ENCODE measurements at regions not wholly inside any gene's neighbourhood (a gene's known extent, or its start where the extent isn't known, plus 50 kb on each side); places are given as distances from the start of the nearest gene placed in this dataset.

DNA sequence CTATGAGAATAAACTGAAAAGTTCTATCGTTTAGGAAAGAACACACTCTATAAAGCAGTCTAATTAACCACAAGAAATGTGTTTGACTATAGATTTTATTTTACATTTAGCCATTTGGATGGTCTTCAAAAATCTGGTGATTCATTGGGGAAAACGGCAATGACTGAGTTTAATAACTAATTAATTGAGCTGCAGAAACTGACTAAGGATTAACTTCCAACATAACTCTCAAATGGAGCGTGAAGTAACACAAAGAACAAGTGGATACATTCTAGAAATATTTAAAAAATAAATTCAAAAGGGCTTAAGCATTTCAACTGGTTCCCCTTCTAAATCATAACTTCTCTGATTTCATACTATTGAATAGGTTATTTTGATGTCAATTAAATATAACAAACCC lies 1582.4 kb downstream of the PCDH18 start:
- TF ChIP-seq, protein P1, sequence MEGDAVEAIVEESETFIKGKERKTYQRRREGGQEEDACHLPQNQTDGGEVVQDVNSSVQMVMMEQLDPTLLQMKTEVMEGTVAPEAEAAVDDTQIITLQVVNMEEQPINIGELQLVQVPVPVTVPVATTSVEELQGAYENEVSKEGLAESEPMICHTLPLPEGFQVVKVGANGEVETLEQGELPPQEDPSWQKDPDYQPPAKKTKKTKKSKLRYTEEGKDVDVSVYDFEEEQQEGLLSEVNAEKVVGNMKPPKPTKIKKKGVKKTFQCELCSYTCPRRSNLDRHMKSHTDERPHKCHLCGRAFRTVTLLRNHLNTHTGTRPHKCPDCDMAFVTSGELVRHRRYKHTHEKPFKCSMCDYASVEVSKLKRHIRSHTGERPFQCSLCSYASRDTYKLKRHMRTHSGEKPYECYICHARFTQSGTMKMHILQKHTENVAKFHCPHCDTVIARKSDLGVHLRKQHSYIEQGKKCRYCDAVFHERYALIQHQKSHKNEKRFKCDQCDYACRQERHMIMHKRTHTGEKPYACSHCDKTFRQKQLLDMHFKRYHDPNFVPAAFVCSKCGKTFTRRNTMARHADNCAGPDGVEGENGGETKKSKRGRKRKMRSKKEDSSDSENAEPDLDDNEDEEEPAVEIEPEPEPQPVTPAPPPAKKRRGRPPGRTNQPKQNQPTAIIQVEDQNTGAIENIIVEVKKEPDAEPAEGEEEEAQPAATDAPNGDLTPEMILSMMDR (IDR thresholded peaks at IDR 0.05), result no peak

DNA sequence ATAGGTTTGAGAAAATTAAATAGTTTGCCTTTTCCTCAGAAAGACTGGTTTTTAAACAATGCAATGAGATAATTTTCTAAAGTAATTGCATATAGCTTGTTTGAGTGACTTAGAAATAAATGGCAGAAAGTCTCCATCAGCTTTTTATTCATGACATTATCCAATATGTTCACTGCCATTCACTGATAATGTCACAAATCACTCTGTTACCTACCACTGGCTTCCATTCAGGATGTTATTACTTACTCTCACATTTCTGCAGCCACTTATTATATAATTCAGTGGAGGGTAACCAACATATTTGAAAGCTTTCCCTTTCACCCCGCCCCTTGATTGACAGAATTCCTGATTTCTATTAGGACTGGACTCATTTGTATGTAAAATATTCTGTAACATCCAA lies 1583.5 kb downstream of the PCDH18 start:
- TF ChIP-seq, protein P1 (IDR thresholded peaks at IDR 0.05), result no peak

DNA sequence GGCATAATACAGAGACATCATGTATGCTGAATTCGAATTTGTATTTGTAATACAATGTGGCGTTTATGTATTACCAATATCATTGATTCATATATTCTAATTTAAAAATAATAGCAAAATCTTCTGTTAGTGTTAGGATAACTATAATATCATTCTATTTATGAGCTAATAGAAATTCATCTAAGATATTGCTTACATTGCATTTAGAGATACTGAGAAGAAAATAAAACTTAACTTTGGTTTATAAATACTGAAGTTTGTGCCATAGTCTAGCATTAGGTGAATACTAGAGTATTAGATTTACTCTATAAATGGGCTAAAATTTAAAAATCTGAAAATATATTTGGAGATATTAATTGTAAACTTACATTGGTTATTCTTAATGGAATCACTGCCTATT lies 1590.6 kb downstream of the PCDH18 start:
- TF ChIP-seq, protein P1 (IDR thresholded peaks at IDR 0.05), result no peak

DNA sequence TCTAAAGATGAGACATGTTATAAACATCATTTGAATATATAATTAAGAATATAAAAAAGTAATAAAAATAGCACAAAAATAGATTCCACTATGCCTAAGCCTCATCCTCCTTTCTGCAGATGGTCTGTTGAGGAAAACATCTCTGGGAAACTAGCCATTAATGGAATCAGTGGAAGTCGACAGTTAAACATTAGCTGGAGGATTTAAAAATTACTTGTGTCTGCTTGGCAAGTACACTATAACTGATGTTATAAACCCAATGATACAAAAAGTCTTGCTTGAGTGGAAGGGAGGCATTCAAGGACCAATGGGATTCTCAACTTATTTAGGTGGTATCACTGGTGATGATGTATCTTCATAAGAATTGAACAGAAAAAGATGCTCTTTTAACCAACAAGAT lies 1598.3 kb downstream of the PCDH18 start:
- TF ChIP-seq, protein P1 (IDR thresholded peaks at IDR 0.05), result no peak

DNA sequence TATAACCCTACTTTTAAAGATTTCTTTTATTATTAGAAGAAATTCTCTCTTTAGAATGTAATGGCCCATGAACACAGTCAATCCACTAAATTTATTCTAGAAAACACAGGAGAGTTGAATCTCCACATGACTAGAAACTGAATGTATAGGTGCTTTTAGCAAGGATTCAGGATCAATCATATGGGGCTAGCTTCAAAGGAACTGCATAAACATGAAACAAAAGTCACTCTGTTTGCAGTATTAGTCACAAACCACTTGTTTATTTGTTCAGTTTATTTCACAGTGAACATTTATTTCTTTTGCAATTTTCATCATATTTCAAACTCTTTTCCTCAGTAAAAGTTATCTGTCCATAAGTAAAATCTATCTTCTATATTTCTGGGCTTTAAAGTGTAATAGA lies 1604.6 kb downstream of the PCDH18 start:
- TF ChIP-seq, protein P1 (IDR thresholded peaks at IDR 0.05), result no peak

DNA sequence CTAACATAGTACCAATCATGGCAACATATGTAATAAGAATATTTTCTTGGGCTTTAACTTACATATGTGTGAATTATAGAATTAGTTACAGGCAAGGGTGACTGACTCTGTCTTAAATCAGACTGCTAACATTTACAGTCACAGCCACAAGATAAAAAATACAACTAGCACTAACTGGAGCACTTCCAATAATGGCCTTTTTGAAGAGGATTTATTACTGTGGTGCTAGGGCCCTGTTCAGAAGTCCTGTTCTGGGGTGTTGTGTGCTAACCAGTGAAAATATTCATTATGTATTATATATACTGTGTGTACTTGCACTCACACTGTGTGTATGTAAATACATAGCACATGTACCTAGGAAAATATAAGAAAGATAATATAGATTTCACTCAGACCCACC lies 1611.2 kb downstream of the PCDH18 start:
- TF ChIP-seq, protein P1 (IDR thresholded peaks at IDR 0.05), result no peak

DNA sequence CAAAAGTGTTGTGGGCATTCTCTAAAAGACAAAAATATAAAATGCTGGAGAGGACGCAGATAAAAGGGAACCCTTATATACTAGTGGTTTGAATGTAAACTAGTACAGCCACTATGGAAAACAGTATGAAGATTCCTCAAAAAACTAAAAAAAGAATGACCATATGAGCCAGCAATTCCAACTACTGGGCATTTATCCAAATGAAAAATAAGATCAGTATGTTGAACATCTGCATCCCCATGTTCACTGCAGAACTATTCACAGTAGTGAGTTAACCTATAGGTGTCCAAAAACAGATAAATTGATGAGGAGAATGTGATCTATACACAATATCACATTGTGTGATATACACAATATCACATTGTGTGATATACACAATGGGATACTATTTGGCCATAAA lies 1615.3 kb downstream of the PCDH18 start:
- TF ChIP-seq, protein P1 (IDR thresholded peaks at IDR 0.05), result no peak

DNA sequence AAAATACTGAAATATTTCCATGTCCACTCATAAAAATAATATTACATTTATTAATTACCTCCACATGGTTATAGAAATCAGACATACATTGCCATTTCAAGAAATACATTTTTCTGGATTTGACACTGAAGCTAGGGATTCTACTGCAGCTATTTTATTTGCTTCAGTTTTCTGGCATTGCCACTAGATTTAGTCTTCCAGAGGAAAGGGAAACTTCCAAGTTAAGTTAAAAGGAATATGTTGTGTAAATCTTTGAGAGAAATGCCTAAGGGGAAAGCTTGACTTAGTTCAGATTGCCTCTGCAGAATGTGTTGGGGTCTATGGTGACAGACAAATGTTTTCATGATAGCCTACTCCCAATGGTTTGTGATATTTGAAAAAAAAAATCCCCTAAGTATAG lies 1631.3 kb downstream of the PCDH18 start:
- TF ChIP-seq, protein P1 (IDR thresholded peaks at IDR 0.05), result no peak

Data from LNCAP (cell line).